Memory B cell (primary cell): ENCODE measurements at regions not wholly inside any gene's neighbourhood (a gene's known extent, or its start where the extent isn't known, plus 50 kb on each side); places are given as distances from the start of the nearest gene placed in this dataset.
A peak's percentile ranks its signal among the peaks of the same experiment; 100 is the strongest.

Source experiments
- ATAC-seq: fragments of 150-1000 bp; cut with Tn5 transposase; 2 replicates; pipeline ENCODE4 v1.10.0; 2021; ENCODE audit warnings: low read depth, mild to moderate bottlenecking, moderate library complexity
- DNase-seq, 2 donors: peaks; one replicate each; pipeline ENCODE4 v3.0.0; 2022; ENCODE audit warnings: low spot score in 2 of 2
- H3K27ac Mint-ChIP-seq: one replicate; pipeline ENCODE4 v1.8.0; 2022; ENCODE audit warnings: mild to moderate bottlenecking, moderate library complexity, mixed read lengths
- H3K27me3 Mint-ChIP-seq: one replicate; pipeline ENCODE4 v1.8.0; 2022; ENCODE audit warnings: mixed read lengths
- H3K36me3 Mint-ChIP-seq: one replicate; pipeline ENCODE4 v1.8.0; 2022; ENCODE audit warnings: mild to moderate bottlenecking, mixed read lengths
- H3K4me1 Mint-ChIP-seq: one replicate; pipeline ENCODE4 v1.8.0; 2022; ENCODE audit warnings: mixed read lengths
- H3K4me3 Mint-ChIP-seq: one replicate; pipeline ENCODE4 v1.8.0; 2022; ENCODE audit warnings: mild to moderate bottlenecking, moderate library complexity, mixed read lengths
- H3K9me3 Mint-ChIP-seq: one replicate; pipeline ENCODE4 v1.8.0; 2022; ENCODE audit warnings: mixed read lengths

DNA sequence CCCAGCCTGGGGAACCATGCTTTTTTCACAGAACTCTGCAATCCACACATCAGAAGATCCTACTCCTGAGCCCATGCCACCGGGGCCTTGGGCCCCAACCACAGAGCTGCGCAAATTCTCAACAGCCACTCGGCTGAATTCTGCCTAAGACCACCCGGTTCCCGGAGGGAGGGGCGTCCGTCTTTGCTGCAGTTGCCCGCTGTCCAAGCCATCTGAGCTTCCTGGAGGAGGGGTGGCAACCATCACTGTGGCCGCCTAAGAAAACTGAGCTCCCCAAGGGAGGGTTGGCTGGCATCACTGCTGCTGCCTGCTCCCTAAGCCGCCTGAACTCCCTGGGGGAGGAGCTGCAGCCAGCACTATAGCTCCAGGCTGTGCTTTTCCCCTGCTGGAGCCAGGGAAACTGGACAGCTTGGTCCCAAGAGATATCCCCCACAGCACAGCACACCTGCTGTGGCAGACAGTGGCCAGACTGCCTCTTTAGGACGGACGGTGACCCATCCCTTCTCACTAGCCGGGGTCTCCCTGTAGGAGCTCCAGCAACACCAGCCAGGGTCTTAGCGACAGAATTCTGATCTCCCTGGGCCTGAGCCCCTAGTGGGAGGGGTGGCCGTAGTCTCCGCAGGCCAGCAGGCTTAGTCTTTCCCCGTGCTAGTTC lies 1411.6 kb upstream of the CDH2 start:
- H3K9me3 Mint-ChIP-seq: peaks cover 7% of the 10 kb centered on the region
- ATAC-seq (no peak), DNase-seq (no peak)
- H3K27me3 Mint-ChIP-seq: no peaks in the 10 kb centered on the region
- no peak overlapping the region for H3K27ac Mint-ChIP-seq
- H3K36me3 Mint-ChIP-seq: no peaks in the 10 kb centered on the region
- H3K4me1 Mint-ChIP-seq: no peaks in the 10 kb centered on the region
- H3K4me3 Mint-ChIP-seq: no peak overlapping the region

DNA sequence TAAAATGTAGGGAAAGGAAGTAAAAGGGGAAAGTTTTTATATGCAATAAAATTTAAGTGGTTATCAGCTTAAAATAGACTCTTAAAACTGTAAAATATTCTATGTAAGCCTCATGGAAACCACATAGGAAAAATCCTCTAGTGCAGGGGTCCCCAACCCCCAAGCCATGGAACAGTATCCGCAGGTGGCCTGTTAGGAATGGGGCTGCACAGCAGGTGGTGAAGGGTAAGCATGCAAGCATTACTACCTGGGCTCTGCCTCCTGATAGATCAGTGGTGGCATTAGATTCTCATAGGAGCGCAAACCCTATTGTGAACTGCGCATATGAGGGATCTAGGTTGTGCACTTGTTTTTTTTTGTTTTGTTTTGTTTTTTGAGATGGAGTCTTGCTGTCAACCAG lies 1409.3 kb upstream of the CDH2 start:
- Mint-ChIP-seq H3K27ac (no peak overlapping the region), H3K36me3 (no peaks in the 10 kb centered on the region), H3K4me3 (no peak overlapping the region), H3K4me1 (no peaks in the 10 kb centered on the region), H3K9me3 (peaks cover 7% of the 10 kb centered on the region), H3K27me3 (no peaks in the 10 kb centered on the region)
- DNase-seq: no peak
- no peak for ATAC-seq

DNA sequence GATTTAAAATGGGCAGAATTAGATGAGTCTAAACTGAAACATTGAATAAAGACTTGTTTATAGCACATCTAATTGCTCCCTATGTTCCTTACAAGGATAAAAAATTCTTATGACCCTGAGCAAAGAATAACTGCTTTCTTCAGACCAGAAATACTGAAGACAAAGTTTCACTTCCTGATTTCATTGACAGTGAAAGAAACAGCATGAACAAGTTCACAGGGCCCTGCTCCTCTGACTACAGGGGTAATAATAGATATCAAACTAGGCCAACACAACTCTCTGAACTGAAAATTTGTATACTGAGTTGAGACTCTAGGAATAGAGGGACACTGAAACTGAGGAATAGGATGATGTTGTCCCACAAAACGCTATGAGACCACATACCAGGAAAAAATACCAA lies 1383.3 kb upstream of the CDH2 start:
- H3K4me1 Mint-ChIP-seq: no peaks in the 10 kb centered on the region
- peaks cover 3% of the 10 kb centered on the region for H3K9me3 Mint-ChIP-seq
- H3K27ac Mint-ChIP-seq: no peak overlapping the region
- ATAC-seq: peak; percentile 39
- no peak for DNase-seq
- H3K4me3 Mint-ChIP-seq: no peak overlapping the region
- no peaks in the 10 kb centered on the region for H3K36me3 Mint-ChIP-seq
- no peaks in the 10 kb centered on the region for H3K27me3 Mint-ChIP-seq

DNA sequence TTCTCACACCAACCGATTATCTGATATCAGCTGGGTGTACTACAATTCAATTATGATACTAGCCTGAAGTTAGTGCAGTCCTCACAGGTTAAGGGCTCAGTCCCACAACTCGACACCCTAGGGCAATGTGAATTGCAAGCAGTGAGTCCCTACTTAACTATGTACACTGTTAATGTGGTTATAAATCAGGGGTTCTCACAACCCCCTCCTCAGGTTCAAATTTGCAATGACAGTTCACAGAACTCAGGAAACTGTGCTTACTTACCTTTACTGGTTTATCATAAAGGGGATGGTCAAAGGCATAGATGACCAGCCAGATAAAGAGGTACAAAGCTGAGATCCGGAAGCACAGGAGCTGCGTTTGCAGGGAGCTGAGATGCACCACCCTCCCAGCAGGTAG lies 1379.1 kb upstream of the CDH2 start:
- Mint-ChIP-seq H3K27me3 (no peaks in the 10 kb centered on the region), H3K36me3 (no peaks in the 10 kb centered on the region), H3K4me1 (no peaks in the 10 kb centered on the region), H3K27ac (no peak overlapping the region), H3K9me3 (no peaks in the 10 kb centered on the region), H3K4me3 (no peak overlapping the region)
- no peak for ATAC-seq
- DNase-seq: no peak

DNA sequence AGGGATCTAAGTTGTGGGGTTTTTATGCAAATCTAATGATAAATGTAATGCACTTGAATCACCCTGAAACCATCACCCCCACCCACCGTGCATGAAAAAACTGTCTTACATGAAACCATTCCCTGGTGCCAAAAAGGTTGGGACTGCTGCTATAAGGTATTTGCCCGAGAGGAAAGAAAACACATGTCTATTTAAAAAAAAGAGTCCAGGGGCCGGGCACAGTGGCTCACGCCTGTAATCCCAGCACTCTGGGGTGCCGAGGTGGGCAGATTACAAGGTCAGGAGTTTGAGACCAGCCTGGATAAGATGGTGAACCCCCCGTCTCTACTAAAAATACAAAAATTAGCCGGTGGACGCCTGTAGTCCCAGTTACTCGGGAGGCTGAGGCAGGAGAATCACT lies 1372.8 kb upstream of the CDH2 start:
- DNase-seq: no peak
- no peak for ATAC-seq
- H3K27me3 Mint-ChIP-seq: no peaks in the 10 kb centered on the region
- H3K9me3 Mint-ChIP-seq: peaks cover 2% of the 10 kb centered on the region
- no peaks in the 10 kb centered on the region for H3K4me1 Mint-ChIP-seq
- H3K36me3 Mint-ChIP-seq: no peaks in the 10 kb centered on the region
- no peak overlapping the region for H3K4me3 Mint-ChIP-seq
- no peak overlapping the region for H3K27ac Mint-ChIP-seq

DNA sequence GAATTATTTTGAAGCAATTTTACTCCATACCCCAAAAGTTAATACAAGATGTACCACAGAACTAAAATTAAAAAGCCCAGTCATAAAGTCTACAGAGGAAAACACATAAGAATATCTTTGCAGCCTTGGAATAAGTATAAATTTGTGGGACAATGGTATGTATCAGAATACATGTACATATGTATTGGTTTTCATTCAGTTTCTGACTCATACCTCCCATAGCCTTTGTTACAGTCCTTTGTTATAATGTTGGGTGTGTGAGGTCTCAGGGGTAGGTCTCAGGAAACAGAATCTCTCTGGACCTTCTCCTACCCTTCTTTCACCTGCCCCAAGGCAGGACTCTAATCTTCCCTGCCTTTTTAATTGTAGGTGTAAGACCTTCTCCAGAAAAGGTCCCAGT lies 1370.7 kb upstream of the CDH2 start:
- DNase-seq (no peak), ATAC-seq (no peak)
- Mint-ChIP-seq H3K9me3 (peaks cover 2% of the 10 kb centered on the region), H3K27ac (no peak overlapping the region), H3K4me3 (no peak overlapping the region), H3K4me1 (no peaks in the 10 kb centered on the region), H3K27me3 (no peaks in the 10 kb centered on the region), H3K36me3 (no peaks in the 10 kb centered on the region)

DNA sequence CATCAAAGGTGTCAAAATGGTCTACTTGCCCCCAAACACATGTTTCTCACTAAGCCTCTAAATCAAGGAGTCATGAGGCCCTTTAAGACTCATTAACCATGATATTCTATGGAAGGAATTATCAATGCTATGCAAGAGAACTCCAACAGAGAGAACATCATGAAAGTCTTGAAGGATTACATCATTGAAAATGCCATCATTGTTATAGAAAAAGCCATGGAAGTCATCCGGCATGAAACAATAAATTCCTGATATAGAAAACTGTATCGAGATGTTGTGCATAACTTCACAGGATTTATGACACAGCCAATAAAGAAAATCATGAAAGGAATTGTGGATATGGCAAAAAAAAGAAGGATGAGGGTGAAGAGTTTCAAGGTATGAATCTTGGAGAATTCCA lies 1363.6 kb upstream of the CDH2 start:
- no peak for ATAC-seq
- H3K27ac Mint-ChIP-seq: no peak overlapping the region
- H3K4me1 Mint-ChIP-seq: no peaks in the 10 kb centered on the region
- no peaks in the 10 kb centered on the region for H3K27me3 Mint-ChIP-seq
- DNase-seq: no peak
- H3K4me3 Mint-ChIP-seq: no peak overlapping the region
- H3K36me3 Mint-ChIP-seq: no peaks in the 10 kb centered on the region
- no peaks in the 10 kb centered on the region for H3K9me3 Mint-ChIP-seq

DNA sequence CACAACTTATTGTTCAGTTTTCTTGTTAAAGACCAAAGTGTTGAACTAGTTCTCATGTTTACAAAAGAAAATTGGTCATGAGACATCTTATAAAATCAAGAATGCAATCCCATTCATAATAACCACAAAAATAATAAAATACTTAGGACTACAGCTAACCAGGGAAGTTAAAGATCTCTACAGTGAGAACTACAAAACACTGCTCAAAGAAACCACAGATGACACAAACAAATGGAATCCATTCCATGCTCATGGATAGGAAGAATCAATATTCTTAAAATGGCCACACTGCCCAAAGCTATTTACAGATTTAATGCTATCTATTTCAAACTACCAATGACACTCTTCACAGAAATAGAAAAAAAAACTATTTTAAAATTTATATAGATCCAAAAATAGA lies 1354.8 kb upstream of the CDH2 start:
- ATAC-seq: no peak
- Mint-ChIP-seq H3K4me3 (no peak overlapping the region), H3K4me1 (no peaks in the 10 kb centered on the region), H3K36me3 (no peaks in the 10 kb centered on the region), H3K27me3 (no peaks in the 10 kb centered on the region), H3K9me3 (peaks cover 9% of the 10 kb centered on the region), H3K27ac (no peak overlapping the region)
- no peak for DNase-seq

DNA sequence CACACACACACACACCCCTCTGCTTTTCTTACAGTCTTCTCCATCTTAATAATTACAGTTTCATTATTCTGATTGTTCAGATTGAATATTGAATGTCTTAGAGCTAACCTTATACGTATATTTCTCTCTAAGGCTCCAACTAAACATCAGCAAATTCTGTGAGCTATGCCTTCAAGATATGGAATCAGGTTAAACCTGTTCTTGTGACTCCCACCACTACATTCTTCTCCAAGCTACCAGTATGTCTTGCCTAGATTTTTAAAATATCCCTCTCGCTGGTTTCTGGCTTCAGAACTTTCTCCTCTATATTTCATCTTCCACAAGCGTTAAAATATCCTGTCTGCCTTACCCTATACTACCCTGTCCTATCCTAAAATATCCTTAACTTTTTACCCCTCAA lies 1346.4 kb upstream of the CDH2 start:
- peaks cover 3% of the 10 kb centered on the region for H3K9me3 Mint-ChIP-seq

DNA sequence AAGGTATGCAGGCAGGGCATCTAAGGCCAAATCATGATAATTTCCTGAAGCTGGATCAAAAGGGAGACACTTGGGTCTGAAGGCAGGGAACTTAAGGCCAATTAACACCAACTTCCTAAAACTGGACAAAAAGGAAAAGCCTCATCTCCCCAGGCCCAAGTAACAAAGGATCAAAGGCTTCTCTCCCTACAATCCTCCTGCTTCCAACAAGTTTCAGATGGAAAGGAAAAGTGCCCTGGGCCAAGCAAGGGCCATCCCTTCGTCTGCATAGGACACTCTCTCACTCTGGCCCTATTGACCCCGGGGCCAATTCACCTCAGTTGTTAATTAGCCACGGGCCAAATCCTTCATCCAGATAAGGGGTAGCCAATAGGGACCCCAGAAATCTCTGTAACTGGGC lies 1335.8 kb upstream of the CDH2 start:
- no peak for ATAC-seq
- H3K4me3 Mint-ChIP-seq: no peak overlapping the region
- no peaks in the 10 kb centered on the region for H3K4me1 Mint-ChIP-seq

More for the DNA sequence above, 1346.4 kb upstream of the CDH2 start:
- Mint-ChIP-seq H3K27me3 (no peaks in the 10 kb centered on the region), H3K36me3 (no peaks in the 10 kb centered on the region), H3K27ac (no peak overlapping the region), H3K4me3 (no peak overlapping the region), H3K4me1 (no peaks in the 10 kb centered on the region)
- ATAC-seq (no peak), DNase-seq (no peak)

DNA sequence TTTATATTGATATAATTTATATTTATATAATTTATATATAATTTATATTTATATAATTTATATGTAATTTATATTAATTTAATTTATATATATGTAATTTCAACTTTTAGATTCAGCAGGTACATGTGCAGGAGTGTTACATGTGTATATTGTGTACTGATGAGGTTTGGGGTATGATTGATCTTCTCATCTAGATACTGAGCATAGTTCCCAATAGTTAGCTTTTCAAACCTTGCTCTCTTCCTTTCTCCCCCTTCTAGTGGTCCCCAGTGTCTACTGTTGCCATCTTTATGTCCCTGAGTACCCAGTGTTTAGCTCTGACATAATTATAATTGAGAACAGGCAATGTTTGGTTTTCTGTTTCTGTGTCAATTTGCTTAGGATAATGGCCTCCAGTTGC lies 1335.3 kb upstream of the CDH2 start:
- ATAC-seq (no peak), DNase-seq (no peak)
- no peaks in the 10 kb centered on the region for H3K9me3 Mint-ChIP-seq
- H3K36me3 Mint-ChIP-seq: no peaks in the 10 kb centered on the region
- H3K27me3 Mint-ChIP-seq: no peaks in the 10 kb centered on the region
- H3K4me1 Mint-ChIP-seq: no peaks in the 10 kb centered on the region
- no peak overlapping the region for H3K4me3 Mint-ChIP-seq
- no peak overlapping the region for H3K27ac Mint-ChIP-seq

More for the DNA sequence above, 1335.8 kb upstream of the CDH2 start:
- DNase-seq: no peak
- no peaks in the 10 kb centered on the region for H3K27me3 Mint-ChIP-seq
- no peak overlapping the region for H3K27ac Mint-ChIP-seq
- H3K9me3 Mint-ChIP-seq: no peaks in the 10 kb centered on the region
- no peaks in the 10 kb centered on the region for H3K36me3 Mint-ChIP-seq

DNA sequence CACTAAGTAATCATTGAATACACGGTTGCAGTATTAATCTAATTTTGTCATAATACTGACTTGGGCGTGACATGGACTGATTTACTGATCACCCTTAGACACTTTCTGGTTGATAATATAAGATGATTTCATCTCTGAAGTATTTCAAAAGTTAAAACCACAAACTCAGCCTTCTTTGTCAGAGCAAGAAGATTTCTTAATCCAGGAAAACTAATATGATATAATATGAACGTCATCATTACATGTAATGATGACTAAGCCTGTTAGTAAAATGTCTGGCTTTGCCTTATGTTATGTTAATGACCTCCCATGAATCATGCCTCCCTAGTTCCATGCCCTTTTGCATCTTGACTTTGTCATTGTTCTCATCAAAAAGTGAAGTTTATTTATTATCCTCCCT lies 1325.0 kb upstream of the CDH2 start:
- DNase-seq (no peak), ATAC-seq (no peak)
- H3K27ac Mint-ChIP-seq: no peak overlapping the region
- H3K4me3 Mint-ChIP-seq: no peak overlapping the region
- peaks cover 6% of the 10 kb centered on the region for H3K9me3 Mint-ChIP-seq
- H3K36me3 Mint-ChIP-seq: no peaks in the 10 kb centered on the region
- no peaks in the 10 kb centered on the region for H3K27me3 Mint-ChIP-seq
- H3K4me1 Mint-ChIP-seq: no peaks in the 10 kb centered on the region

DNA sequence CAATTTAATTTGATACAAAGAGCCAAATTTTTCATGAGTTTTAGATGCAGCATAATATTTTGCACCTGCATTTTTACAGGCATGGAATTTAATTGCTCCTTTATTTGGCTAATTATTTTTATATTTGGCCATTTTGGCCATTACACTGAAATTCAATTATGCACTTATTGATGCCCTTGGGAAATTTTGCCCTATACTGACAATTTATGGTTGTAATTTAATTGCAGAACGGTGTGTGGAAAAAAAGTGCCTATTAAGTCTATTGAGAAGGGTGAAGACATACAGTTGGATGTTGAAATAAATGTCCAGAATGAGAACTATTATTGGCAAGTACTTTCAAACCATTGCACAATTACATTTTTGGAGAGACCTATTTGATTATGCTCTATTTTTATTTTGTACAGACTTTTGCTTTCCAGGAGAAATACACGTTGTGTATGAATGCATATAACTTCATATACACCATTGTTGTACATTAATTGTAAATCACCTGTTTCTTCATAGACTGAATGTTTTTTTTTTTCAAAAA lies 1319.3 kb upstream of the CDH2 start:
- Mint-ChIP-seq H3K4me3 (no peak overlapping the region), H3K27ac (no peak overlapping the region), H3K9me3 (peaks cover 9% of the 10 kb centered on the region), H3K4me1 (no peaks in the 10 kb centered on the region), H3K27me3 (no peaks in the 10 kb centered on the region), H3K36me3 (no peaks in the 10 kb centered on the region)
- DNase-seq: no peak
- no peak for ATAC-seq

DNA sequence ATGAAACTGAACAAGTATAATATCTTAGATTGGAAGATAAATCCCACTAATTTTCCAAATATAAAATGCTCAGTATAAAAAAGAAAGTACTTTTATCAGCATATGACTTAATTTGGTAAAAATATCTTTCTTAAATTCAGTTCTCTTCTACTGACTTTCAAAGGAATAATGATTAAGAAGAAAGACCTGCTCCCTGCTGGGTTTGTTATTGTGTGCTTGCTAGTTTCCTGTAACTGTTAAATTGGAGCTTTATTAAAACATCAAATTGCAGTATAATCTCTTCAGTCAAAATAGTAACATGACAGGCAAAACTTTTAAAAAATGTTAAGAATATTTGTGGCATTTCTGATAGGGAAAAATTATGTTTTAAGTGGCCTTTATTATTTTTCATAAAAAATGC lies 1317.4 kb upstream of the CDH2 start:
- Mint-ChIP-seq H3K27ac (no peak overlapping the region), H3K4me3 (no peak overlapping the region), H3K9me3 (peaks cover 8% of the 10 kb centered on the region), H3K4me1 (no peaks in the 10 kb centered on the region), H3K36me3 (no peaks in the 10 kb centered on the region), H3K27me3 (no peaks in the 10 kb centered on the region)
- ATAC-seq (no peak), DNase-seq (no peak)

DNA sequence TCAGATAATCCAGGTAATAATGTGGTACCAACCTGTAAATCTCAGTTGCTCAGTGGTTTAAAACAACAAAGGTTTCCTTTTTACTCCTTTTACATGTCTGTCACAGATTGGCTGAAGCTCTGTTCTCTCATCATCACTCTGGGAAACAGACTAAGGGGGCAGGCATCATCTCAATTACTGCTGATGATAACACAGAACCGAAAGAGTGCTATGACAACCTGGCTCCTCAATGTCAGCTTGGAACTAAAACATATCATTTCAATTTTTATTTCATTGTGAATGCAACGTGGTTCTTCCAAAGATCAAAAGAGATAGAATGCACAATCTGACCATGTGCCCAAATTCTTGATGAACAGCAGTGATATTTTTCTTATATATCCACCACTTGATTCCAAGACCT lies 1315.0 kb upstream of the CDH2 start:
- no peak overlapping the region for H3K4me3 Mint-ChIP-seq
- peaks cover 5% of the 10 kb centered on the region for H3K9me3 Mint-ChIP-seq
- H3K27me3 Mint-ChIP-seq: no peaks in the 10 kb centered on the region
- H3K36me3 Mint-ChIP-seq: no peaks in the 10 kb centered on the region
- no peak overlapping the region for H3K27ac Mint-ChIP-seq
- no peak for ATAC-seq
- no peaks in the 10 kb centered on the region for H3K4me1 Mint-ChIP-seq
- no peak for DNase-seq
